OCI-M2 (cell line): ENCODE measurements at regions not wholly inside any gene's neighbourhood (a gene's known extent, or its start where the extent isn't known, plus 50 kb on each side); places are given as distances from the start of the nearest gene placed in this dataset.
"Not testable (repeated sequence)": the region's sequence is repeated elsewhere in the genome, so short reads cannot be mapped to it uniquely, and the experiment has no call there.

Experiments
- DNase-seq: peaks from one replicate; lab custom pipeline; 2025; ENCODE audit not compliant: unreplicated experiment; lab: John Stamatoyannopoulos, UW

DNA sequence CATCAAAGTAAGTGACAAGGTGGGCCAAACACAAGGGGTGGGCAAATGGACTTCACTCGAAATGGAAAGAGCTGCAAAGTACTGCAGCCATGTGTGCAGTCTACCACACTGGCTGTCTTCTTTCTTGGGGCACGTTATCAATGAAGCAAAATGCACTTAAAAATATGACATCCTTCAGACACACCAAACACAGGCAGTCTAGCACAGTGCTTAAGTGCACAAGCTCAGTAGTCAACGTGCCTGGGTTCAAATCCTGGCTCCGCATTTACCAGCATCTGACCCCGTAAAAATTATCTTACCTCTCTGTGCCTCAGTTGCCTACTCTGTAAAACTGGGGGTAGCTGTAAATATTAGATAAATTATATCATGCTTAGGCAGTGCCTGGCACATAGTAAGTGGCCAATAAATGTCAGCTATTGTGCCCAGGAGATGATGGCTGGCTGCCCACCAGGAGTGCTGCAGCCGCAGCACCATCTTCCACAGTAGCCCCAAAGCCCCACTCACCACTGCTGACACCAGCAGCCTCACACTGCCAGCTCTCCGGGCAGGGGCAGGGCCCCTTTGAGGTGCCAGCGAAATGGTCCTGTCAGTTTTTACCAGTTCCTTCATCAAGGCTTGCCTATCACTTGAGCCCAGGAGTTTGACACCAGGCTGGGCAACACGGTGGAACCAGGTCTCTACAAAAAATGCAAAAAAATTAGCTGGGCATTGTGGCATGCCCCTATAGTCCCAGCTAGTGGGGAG lies 121.8 kb upstream of the SLC1A4 start:
- no peak for DNase-seq

DNA sequence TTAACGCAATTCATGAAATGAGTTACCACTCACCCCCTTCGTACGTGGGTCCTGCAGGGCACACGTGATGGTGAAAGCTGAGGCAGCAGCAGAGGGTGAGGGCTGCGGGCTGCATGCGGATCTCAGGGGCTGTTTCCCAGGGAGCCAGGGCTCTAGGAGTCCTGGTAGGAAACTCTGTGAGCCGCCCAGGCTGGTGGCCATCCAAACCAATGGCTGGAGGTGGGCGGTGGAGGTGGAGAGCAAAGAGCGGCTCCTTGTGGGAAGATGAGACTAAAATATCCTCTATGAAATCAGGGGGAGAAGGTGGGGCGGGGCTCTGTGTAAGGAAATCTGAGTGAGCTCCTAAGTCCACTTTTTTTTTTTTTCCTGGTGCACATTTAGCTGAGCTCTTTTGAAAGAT lies 120.1 kb upstream of the SLC1A4 start:
- no peak for DNase-seq

DNA sequence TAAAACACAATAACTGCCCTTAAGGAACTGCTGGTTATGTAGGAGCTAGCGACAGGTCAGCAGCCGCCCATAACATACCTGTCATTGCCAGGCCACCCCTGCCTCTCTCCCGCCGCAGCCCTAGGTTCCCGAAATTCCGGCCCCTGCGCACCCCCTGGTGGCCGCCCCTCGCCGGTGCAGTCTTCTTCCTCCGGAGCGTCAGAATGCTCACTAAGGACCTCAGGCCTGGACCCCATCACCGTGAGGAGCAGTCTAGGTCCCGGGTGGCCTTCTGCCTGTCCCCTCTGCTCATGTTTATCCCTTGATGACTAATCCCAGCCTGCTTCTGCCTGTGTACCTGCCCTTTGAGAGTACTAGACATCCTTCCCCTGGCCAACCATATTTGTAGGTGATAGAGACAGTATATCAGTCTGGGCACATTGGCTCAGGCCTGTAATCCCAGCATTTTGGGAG lies 115.7 kb upstream of the SLC1A4 start:
- DNase-seq, result no peak

DNA sequence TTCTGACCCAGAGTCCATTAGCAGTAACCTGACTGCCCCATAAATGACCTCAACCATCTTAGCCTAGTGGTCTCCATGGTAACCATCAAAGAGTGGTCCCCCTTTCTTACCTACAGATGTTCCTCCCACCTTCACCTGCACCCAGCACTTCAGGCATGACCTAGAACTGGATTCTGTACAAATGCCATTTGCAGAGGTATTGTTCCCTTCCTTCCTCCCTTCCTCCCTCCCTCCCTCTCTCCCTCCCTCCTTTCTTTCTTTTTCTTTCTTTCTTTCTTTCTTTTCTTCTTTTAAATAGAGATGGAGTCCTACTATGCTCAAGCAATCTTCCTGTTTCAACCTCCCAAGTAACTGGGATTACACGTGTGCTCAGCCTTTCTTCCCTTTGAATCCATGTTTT lies 114.6 kb upstream of the SLC1A4 start:
- no peak for DNase-seq

DNA sequence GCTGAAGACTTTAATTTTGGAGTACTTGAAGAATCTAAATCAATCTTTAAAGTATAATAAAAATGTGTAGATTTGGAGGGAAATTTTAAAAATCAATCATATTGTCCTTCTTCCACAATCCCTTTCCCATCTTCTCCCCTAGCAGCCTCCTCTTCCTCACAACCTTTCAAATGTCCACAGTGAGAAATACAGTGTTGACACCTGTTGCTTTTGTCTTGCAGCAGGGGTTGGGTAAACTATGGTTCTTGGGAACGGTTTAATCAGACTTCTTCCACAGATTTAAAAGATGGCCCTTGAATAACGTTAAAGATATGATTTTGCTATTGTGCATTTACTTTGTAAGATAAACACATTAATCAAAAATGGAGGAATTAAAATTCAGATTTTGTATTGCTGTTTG lies 113.8 kb upstream of the SLC1A4 start:
- no peak for DNase-seq

DNA sequence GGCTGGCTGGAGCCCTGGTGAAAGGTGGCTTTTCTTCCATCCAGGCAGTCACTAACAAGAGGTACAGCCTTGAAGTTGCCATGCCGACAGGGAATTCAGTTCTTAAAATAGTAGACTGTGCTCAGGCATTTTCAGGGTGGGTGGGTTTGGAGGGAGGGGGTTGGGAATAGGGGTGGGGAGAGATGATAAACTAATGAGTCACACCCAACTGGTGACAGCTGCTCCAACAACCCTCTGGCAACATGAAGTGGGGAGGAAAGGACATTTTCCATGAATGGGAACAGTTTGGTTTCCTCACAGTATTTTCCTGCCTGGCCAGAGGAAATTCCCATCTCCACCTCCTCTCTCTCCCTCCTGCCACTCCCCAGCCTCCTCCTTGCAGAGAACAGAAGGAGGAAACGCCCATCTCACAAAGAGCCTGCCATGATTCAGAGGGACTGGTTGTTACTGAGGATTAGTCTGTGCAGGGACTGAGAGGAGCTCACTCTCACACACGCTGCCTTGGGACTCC lies 113.0 kb upstream of the SLC1A4 start:
- DNase-seq, result no peak

DNA sequence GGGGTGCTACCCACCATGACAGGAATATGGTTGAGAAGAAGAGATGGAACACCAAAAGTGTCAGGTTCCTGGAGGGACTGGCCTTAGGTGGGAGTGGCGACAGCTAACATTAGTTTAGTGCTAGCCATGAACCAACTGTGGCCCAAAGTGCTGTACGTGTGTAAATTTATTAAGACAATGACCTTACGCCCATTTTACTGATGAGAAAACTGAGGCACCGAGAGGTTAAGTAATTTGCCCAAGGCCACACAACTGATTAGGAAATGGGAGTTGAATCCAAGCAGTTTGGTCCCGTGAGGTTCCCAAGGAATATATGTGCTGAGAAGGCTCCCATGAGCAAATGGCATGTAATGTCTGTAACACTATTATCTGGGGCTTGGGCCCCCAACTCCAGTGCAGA lies 109.5 kb upstream of the SLC1A4 start:
- no peak for DNase-seq

DNA sequence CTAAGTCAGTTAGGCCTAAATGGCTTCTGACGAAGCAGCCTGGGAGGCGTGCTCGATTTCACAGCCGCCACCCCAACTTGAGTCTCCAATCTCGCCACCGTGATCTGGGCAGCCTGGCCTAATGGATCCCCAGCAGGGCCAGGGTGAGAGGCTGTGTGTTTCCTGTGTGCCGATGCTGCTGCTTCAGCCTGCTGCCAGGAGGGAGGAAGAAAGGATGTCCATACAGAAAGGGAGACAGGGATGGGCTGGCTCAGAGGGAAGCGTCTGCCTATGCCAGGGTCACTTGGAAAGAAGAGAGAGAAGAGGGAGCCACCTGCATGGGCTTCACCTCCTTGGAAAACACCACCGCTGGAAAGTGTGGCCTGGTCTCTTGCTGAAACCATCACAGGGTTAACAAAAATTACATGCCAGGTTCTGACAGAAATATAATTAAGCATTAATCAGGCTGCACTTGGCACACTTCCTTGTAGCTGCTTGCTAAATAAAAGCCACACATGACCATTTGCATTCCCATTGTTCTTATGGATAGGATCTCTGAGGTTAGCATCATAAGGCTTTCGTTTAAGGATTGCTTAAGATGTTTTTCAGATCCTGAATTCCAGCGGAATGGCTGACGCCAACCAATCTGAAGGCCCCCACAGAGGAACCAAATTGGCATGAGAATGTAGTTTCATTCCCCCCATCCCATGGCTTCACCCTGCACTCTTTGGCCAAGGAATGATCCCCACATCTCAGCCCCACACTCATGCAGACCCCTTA lies 108.8 kb upstream of the SLC1A4 start:
- no peak for DNase-seq

DNA sequence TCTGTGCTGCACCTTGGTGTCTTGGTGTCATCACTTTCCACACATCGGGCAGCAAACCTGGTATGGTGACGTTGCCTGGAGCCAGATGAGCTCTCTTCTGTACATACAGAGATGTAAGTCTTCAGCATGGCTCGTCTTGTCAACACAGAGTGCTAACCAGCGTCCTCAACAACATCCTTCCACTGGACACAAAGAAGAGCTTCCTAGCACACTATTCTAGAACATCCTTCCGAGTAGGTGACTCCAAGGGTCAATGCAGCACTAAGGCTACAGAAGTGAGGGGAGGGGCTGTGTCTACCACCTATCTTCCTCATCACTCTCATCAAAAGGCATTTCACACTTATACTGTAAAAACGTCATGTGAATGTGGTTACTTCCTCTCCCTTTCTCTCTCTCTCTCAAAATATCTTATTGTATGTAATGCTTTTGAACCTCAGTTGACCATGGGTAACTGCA lies 108.1 kb upstream of the SLC1A4 start:
- DNase-seq, result no peak

DNA sequence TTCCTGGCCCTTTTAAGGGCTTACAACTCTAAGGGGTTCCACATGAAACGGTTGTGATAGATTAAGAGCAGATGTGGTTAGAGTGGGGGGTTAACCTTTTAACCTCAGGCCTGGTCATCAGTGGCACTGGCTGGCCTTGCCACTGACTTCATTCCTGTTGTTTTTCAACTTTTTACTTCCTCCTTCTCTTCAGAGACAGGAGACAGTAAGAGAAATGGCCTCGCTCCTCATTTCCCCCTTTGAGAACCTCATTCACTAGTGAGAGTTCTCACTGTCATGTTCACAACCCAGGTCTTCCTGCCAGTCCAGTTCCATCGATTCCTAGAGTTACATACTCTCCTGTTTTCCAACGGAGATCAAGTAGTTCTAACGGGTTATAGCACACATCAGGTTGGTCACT lies 101.6 kb upstream of the SLC1A4 start:
- no peak for DNase-seq

DNA sequence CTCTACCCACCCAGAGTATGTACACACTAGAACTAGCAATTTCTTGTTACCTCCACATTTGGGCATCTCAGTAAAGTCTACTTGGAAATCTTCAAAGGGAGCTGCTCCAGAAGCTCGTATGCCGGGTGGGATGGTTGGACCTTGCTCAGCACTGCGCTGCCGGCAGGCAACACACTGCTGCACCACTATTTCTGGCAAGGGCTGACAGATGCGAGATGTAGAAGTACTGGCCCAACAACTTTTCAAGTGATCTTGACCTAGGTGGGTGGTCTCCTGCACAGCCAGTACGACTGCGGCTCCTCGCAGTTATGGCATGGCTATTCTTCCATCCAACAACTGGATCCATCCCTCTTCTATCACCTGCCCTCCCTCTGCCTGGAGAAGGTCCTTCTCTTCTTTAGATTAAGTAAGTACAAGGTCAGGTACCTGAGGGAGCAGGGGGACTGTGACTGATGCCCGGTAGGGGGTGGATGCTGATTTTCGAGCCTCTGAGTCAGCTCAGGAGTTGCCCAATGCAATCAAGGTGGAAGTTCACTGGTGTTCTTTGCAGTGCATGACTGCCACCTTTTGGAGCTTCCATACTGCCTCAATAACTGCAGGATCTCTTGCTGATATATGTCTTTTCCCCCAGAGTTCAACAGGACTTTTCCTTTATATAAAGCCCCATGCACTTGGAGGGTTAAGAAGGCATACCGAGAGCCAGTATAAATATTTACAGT lies 100.4 kb upstream of the SLC1A4 start:
- no peak for DNase-seq

DNA sequence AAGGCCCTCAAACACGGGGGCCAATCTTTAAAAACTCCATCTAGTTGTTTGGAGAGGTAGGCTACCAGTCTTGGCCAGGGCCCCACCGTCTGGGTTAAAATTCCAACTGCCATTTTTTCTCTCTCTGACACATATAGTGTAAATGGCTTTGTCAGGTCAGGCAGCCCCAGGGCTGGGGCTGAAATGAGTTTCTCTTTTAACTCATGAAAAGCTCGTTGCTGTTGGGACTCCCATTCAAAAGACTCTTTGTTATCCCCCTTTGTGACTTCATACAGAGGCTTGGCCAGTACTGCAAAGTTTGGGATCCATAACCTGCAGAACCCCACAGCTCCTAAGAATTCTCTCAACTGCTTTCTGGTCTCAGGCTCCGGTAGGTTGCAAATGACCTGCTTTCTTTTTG lies 99.4 kb upstream of the SLC1A4 start:
- no peak for DNase-seq

DNA sequence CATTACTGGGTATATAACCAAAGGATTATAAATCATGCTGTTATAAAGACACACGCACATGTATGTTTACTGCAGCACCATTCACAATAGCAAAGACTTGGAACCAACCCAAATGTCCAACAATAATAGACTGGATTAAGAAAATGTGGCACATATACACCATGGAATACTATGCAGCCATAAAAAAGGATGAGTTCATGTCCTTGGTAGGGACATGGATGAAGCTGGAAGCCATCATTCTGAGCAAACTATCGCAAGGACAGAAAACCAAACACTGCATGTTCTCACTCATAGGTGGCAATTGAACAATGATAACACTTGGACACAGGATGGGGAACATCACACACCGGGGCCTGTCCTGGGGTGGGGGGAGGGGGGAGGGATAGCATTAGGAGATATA lies 92.6 kb upstream of the SLC1A4 start:
- not testable (repeated sequence) for DNase-seq

DNA sequence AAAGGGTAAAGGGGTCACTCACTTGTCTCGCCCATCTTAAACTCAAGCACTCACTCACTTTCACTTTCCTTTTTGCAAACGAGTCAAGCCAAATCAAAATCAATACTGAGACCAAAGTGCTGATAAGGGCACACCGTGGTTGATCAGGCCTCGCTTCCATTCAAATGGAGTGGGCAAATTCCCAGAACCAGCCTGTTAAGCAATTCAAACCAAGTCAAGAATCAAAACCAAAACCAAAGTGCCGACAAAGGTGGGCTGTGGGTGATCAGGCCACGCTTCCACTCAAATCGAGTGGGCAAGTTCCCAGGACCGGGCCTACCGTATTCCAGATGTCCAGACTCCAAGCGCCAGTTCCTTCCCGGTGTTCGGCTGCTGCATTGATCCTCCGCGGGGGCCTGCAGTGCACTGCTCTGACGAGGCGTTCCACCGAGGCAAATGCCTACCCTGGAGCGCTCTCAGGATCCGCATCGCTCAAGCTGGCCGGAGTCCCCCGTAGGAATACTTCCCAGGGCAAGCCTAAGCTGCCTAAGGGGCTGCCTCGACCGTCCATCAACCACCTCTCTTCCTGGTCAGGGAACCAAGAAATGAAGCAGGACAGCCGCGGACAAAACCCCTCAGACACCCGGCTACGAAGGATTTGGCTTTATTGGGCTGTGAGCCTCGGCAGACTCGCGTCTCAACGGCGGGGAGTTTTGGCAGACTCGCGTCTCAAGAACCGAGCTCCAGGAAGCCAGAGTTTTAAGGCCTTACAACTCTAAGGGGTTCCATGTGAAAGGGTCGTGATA lies 89.9 kb upstream of the SLC1A4 start:
- DNase-seq, result no peak

DNA sequence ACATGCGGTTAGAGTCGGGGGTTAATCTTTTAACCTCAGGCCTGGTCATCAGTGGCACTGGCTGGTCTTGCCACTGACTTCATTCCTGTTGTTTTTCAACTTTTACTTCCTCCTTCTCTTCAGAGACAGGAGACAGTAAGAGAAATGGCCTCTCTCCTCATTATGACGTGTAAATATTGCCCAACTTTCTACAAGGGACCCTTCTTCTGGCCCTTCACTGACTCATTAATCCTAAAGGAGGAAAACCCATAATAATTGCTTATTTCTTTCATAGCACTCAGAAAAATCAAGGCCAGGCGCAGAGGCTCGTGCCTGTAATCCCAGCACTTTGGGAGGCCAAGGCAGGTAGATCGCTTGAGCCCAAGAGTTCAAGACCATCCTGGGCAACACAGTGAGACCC lies 89.3 kb upstream of the SLC1A4 start:
- DNase-seq, result not testable (repeated sequence)

DNA sequence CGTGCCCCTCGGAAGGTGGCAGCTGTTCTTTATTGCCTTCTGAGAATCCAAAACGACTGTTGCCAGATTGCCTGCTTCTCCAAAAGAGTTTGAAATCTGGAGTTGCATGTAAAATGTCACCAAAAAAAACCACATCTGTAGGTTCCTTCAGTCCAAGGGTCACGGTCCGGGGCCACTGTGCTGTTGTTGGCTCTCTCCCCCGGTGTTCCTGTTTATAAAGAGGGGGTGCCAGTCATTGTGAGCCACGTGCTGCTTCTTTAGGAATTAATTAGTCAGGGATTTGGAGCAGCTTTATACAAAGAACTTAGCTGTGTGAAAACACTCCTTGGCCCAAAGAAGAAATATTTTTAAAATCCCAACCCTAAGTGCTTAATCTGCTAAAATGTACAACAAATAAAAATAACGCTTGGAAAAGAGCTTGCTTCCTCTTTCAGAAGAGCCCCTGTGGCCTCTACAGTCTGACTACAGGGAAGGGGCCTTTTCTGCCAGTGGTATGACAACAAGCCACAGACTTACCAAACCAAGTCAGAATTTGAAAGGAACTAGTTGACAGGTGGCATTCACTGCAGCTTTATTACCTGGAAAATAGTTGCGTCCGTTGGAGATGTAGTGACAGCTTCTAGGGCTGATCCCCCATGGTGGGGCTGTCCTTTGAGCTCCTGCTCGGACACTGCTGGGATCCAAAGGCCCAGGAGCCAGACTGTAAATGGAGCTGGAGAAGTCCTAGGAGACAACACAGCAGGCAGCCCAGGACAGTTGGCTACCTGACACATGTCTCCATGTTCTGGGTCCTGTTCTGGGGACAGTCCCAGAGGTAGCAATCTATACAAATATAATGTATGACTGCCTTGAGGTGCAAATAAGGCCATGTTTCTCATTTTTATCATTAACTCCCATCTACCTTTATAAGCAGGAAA lies 84.5 kb upstream of the SLC1A4 start:
- DNase-seq, result no peak

DNA sequence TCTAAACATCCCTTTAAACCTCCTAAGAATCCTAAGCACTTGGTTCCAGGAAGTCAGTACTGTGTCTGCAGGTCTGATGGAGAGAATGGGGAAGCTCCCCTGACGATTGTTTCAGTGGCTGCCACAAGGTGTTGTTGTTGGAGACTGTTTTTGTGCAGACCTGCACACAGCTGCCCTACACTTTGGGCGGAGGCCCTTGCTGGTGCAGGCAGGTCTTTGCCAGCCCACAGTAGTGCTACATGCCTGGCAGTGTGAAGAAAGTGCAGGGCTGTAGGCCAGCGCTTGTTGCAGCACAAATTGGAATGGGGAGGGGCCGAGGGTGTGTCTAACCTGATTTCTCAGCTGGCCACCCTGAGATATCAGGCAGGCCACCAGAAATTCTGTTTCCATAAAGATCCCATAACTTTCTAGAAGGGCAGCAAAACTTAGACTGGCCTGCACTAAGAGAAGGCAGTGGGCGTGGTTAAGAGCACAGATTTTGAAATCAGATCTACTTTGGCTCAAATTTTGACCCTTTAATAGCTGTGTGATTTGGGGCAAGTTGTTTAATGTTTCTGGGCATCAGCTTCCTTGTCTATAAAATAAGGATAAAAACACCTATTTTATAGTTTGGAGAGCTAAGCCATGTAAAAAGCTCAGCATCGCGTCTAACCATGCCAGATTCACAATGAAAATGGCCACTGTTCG lies 83.7 kb upstream of the SLC1A4 start:
- DNase-seq, result no peak

DNA sequence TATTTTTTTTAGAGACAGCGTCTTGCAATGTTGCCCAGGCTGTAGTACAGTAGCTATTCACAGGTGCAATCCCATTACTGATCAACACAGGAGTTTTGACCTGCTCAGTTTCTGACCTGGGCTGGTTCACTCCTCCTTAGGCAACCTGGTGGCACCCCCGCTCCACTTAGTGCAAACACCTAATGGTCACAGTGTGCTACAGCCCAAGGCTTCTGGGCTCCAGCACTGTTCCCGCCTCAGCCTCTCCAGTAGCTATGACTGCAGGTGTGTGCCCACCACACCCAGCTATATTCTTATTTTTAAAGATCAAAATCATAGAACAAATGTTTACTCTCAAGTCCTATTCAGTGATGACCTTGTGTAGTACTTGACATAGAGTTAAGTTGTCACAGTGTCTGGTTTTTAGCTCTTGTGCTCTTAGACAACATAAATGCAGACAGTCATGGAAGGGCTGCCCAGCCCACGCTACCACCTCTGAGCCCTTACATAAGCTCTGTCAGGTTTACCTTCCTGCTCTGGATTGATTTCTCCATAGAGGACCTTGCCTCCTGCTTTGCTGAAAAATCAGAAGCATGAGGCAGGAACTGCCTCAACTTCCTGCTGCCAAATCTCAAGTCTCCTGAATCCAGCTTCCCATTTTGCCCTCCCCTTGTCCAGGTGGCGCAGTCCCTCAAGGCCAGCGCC lies 82.2 kb upstream of the SLC1A4 start:
- no peak for DNase-seq

DNA sequence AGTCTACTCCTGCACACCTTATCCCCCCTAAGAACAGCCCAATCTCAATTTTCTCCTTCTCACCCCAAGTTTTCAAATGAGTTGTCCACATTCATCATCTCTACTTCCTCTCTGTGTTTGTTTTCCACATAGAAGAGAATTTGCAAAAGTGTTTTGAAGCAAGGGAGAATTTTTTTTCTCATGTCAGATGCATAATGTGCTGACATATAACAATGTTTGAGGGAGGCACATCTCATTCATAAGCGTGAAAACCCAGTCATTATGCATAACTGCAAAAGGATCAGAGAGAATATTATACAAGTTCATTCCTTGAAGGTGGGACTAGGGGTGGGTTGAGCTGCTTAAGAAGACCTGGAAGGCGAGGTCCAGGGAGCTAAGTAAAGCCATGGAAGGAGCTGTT lies 80.8 kb upstream of the SLC1A4 start:
- no peak for DNase-seq
